HG03354 (cell line): ENCODE measurements at regions not wholly inside any gene's neighbourhood (a gene's known extent, or its start where the extent isn't known, plus 50 kb on each side); places are given as distances from the start of the nearest gene placed in this dataset.

Experiments used
- ATAC-seq: cut with Tn5 transposase; IDR thresholded peaks from one replicate; pipeline ENCODE4 v1.9.1; 2021; ENCODE audit warnings: mild to moderate bottlenecking; ENCODE audit not compliant: unreplicated experiment, poor library complexity, severe bottlenecking

DNA sequence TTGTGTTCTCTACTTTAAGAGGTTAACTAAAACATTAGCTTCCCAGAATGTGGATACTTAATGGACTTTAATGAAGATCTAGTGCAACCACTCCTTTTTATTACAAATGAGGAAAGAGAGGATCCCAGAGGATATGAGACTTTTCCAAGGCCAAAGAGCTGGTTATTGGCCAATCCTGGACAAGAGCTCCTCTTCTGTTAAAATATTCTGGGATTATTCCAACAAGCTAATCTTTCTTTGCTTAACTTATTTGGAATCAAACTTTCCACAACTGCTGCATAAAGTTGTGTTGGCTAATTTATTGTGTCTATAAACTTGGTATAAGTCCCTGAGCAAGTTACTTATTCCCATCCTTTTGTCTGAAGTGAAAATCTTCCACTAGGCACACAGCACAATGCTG, 174.2 kb upstream of the HCCS start:
- no peak for ATAC-seq

DNA sequence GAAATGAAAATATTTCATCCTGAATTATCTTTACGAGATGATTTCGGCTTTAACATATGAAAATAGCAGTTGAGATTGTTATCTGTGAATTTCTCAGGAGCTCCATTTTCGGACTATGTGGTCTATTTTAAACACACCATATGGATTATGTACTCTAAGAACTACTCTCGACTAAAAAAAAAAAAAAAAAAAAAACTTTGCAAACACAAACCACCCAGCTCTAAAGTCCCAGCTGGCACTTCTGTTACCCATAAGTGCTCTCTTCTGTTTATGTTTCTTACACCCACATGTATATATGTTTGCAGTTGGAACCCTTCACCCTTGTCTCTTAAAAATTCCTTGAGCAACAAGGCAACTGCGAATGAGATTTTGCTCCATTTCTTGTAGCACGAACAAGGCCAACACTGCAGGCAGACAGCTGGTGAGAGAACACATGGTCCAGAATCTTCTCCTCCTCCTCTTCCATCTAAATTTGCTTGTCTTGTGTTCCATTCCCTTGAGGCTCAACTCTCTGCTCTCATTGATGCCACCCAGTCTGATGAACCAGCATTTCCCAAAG, 172.7 kb upstream of the HCCS start:
- ATAC-seq: no peak

DNA sequence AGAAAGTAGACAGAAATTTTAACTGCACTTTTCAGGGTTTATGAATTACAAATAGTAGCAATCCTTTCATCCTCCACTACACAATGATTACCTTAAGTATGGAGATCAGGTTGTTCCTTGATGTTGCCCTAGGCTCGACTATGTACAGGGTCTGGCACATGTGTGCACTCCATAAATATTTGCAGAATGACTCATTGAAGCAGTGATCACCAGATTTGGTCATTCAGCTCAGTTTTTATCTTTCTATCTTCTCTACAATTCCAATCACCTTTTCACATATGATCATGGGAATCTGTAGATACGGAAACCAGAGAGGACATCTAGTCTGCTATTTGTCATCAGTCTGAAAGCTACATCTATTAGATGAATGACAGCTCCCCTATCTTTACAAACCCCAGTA, 171.7 kb upstream of the HCCS start:
- ATAC-seq: no peak

DNA sequence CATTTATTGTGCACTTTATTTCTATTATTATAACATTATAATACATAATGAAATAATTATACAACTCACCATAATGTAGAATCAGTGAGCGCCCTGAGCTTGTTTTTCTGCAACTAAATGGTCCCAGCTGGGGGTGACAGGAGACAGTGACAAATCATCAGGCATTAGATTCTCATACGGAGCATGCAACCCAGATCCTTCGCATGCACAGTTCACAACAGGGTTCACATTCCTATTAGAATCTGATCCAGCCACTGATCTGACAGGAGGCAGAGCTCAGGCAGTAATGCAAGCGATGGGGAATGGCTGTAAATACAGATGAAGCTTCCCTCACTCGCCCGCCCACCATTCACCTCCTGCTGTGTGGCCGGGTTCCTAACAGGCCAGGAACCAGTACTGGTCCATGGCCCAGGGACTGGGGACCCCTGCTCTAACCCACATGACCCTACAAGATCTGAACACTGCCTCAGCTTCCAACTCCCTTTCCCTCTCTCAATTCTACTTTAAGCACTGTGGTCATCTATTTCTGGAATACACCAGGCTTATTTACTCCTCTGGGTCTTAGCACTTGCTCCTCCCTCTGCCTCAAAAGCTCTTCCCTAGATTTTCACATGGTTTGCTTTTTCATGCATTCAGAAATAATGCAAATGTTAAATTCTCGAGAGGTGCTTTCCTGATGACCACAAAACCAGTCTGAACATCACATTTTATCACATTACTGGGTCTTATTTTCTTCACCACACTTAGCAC, 166.8 kb upstream of the HCCS start:
- ATAC-seq: no peak

DNA sequence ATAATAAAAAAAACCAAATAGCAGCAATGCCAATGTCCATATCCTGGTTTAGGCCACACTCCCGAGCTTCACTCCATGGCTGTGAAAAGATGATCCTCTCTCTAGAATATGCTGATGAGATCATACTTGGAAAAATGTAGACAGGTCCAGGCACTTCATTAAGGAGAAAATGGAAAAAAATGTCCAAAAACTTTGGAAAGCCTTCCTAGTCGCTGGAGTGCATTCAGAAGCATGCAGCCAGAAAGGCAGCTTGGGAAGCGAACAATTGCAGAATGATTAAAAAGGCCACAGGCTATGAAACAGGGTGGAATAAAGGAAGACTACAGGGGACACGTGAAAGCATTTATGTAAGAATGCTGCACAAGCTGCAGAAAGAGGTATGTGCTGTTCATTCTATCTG, 165.6 kb upstream of the HCCS start:
- ATAC-seq: no peak

DNA sequence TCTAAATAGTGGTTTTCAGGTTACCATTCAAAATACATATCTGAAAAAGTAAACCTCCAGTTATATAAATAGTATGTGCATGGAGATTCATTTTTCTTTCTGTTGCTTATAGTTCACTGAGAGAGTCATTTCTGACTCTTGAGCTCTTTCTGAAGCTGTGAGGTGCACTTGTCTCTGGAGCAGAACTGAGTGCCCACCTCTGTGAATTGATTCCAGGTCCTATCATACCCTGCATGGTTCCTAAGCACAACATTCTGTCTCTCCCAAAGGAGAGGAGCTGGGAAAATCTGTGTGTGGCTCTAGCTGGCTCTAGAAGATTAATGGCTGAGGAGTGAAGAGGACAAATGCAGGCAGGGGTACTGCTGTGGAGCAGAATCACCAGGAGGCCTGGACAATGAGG, 161.6 kb upstream of the HCCS start:
- ATAC-seq: no peak

DNA sequence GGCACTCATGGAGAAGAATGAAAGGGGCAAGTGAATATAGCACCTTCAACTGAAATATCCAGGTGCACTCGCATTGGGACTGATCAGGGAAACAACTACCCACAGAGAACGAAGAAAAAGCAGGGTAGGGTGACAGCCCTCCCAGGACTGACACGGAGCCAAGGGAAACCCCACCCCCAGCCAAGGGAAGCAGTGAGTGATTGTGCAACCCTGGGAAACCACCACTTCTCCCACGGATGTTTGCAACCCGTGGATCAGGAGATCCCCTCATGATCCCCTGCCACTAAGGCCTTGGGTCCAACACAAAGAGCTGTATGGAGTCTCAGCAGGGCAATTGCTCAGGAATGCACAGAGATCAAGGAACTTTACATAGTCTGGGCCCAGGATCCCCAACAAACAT, 158.5 kb upstream of the HCCS start:
- no peak for ATAC-seq

DNA sequence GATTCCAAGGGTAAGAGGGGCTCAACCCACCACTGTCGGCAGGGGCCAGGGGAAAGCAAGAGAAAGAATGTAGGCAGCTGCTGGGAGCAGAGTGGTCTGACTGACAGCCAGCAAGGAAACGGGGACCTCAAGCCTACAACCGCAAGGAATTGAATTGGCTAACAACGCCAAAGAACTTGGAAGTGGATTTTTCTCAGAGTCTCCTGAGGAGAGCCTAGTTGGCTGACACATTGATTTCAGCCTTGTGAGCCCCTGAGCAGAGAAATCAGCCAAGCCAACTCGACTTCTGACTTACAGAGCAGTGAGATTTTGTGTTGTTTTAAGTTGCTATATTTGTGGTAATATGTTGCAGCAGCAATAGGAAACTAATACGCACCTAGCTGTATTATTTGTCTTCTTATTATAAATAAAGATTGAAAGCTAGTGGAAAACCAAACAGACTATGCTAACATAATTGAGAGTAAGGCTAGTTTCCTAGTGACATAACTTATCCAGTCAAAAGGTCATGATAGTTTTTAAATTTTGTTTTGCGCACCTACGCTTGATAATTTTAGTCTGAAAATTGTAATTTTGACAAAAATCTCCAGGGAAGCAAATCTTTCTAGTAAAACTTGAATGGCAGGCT, 145.8 kb upstream of the HCCS start:
- no peak for ATAC-seq

DNA sequence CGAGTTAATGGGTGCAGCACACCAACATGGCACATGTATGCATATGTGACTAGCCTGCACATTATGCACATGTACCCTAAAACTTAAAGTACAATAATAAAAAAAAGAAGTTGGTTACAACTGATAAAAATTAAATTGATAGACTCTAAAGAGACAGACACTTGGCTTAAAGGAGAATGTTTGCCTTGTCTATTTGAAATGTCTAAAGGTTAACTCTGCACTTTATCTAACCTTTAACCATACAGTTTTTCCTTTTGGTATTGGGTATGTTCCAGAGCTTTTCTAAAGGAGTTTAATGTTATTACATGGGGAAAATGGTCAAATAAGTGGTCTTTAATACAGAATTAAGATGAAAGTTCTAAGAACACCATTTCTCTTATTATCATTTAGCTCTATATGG, 145.1 kb upstream of the HCCS start:
- ATAC-seq: no peak

DNA sequence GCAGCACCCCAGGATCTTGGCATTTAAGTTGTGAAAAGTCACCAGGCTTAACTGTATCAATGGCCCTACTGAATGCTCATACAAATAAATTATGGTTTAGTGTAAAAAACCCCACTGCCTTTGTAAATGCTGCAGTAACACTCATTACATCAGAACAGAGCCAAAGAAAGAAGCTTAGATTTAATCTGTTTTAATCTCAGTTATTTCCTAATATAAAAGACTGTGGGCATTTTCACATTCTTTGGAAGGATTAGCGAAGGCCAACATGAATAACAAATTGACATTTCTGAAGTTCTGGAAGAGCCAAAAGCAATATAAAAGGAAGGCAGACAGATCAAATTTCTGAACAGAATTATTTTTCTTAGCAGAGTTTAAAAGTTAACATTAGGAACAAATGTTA, 140.0 kb upstream of the HCCS start:
- no peak for ATAC-seq

DNA sequence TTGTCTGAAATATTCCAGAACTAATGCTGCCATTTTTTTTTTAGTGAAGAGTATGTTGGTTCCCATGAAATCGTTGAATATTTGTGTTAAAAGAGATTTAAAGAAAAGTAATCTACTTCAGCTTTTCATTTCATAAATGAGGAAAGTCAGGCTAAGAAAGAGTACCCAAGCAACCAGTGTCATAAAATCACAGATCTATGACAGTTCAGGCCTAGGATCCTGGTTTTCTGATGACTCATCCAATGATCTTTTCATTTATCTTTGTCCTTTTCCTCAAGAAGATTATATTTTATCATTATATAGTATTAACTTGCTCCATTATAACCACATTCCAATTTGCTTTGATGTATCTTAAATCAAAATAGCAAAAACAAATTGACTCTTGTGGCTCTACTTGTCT, 139.4 kb upstream of the HCCS start:
- no peak for ATAC-seq

DNA sequence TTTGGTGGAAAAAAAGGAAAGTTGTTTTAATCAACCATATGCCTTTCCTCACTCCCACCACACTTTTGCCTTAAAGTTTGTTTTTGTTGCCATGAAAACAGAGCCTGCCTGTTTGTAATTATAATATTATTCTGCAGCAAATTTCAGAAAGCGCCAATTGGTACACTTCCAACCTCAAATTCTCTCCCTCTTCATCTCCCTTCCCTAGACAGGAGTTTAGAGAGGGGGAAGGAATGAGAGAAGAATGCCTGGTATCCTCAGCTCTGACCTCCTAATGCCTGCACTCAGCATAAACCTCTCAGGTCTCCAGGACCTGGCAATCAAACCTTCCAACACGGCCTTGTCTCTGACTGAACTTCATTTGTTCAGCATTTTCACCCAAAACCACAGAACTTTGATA, 138.4 kb upstream of the HCCS start:
- ATAC-seq: no peak

DNA sequence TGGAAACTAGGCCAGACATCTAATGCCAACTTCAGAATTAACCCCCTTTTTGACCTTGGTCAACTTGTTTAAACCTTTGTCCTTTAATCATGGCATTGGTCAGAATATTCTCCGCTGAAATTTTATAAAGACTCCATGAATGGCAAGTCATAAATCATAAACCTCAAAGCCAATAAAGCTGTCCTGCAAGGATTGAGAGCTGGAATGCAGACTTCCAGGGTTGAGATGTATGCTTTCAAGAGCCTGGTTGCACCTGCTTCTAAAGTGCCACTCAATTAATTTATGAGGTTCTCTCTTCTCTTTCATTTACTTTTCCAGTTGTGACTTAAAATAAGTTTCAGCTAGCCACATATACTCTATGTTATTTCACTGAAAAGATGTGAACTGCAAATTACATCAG, 136.2 kb upstream of the HCCS start:
- ATAC-seq: no peak

DNA sequence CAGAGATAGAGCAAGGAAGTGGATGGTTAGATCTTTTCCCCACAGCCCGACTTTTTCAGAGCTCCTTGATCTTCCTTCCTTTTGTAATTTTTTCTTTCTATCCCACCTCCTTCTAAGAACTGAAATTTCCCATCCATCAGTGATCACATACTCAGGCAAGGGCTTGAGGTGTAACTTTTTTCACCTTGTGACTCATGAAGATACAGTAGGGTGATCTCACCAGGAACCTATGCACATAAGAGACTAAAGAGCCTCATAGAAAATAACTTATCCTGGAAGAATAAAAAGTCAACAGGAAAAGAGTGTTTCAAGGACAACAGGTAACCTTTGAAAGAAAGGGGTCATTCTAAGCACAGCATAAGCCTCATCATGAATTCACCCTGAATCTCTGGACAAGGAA, 131.2 kb upstream of the HCCS start:
- no peak for ATAC-seq

DNA sequence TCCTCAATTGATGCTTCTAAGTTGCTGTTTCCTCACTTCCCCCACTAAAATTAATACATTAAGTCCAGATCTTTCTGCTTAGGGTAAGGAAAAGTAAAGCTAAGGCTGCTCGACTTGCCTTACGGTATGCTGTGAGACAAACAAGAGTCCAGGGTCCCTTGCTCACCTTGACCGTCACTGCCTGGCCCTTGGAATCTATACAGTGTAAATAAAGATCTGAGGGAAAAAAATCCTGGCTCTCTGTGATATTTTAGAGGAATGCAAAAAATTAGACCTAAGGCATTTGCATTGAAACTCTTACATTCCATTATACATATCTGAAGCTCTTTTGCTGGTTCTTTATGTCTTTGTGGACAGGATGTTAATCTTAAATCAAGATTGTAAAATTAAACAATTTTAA, 129.6 kb upstream of the HCCS start:
- no peak for ATAC-seq

DNA sequence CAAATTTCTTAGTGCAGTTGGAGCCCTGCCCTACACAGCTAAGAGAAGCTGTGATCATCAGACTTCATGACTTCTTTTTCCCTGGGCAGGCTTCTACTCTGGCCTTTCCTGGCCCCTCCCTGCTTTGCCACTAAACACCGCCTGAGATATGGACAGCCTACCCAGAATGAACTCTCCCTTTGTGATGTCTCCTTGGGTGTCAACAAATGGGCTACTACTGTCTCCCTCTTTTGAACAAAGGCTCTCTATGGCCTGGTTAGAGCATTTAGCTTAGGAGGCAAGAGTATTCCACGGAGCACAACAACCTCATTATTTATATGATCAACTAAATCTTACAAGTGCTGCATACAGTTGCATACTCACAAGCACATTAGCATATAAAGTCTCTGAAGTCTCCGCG, 127.6 kb upstream of the HCCS start:
- no peak for ATAC-seq

DNA sequence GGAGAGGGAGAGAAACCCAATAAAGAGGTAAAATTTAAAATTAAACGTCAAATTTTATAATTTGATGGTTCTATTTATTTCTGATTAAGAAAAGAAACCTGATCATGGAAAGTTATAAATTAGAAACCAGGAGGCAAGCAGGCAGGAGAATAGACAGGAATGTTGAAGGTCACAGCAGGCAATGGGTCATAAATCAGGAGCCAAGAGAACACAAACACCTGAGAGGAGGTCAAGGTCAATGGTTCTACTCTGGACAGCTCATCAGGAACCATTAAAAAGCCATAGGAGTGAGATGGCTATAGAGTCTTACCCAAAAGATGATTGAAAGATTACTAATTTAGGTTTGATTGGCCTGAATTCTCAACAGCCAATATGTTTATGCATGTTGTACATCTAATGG, 126.9 kb upstream of the HCCS start:
- ATAC-seq: no peak

DNA sequence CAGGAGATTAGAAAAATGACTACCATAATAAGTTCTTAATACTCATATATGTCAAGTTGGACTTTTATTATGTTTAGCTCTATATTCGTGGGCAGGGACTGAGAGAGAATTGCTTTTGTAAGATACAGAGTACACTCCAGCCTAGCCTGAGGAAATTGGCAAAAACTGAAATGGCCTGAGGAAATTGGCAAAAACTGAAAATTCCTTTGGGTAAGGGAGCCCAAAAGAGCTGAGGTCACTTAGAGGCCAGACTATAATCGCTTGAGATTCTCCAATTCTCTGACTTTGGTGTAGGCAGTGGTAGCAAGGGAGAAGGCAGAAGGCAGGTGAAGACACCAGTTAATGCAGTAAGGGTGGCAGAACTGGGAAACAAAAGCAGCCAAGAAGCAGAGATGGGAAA, 124.5 kb upstream of the HCCS start:
- no peak for ATAC-seq

DNA sequence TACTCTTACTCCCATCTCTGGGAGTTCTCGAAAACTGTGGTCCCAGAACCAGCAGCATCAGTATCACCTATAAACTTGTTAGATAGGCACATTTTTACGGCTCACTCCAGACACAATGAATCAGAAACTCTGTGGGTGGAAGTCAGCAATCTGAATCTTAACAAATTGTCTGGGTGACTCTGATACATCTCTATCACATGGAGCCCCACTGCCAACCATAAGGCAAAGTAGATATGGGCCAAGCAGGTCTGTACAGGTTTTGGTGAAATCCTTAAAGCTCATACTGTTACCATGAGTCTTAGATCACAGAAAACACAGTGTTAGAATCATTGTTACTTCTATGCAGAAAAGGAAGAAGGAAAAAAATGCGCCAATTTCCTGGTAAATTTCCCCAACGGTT, 122.5 kb upstream of the HCCS start:
- ATAC-seq: no peak

DNA sequence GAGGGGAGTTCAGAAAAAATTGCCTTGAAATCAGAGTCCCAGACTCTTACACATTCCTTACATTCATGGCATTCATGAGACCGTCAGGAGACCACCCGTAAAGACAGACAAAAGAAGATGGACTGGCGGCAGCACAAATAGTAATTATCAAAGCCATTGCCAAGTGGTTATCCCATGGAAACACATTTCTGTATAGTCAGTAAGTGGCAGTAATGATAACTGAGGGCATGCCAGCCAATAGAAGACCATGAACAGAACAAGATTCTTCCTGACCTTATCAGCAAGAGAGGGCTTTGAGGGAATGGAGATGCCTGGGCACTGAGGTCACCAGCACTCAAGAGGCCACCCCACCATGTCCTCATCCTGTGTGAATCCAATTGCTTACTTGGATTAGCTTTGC, 121.7 kb upstream of the HCCS start:
- no peak for ATAC-seq

DNA sequence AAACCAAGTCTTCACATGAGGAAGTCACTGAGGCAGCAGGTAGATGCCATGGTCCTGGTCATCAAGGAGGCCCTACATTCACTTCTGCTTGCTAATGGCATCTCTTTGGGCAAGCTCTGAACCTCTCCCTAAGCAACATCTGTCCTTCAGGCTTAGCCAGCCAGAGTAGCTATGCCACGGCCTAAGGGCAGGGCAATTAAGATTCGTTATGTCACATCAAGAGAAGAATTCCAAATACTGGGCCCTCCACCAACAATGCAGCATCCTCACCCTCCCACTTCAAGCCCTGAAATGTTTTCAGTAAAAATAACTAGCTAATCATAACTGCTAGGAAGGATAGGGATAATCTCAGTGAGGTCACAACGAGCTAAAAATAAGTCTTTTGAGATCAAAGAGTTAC, 120.7 kb upstream of the HCCS start:
- ATAC-seq: no peak

DNA sequence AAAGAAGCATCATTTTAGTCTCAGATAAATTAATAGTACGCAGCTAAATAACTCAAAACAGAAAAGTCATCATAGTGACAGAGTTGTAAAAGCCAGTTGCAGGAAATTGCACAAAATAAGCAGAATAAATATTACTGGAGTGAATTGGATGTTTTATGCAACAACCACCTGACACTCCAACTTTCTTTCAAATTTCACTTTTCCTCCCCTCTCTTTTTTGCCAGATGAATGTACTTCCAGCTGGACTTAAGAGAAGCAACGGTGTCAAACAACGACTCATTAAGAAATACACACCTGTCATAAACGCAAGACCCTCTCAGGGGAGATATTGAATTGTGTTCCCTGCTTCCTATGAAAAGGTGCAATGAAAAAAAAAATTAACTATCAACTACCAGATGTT, 120.2 kb upstream of the HCCS start:
- no peak for ATAC-seq
